ENCODE measurements at regions not wholly inside any gene's neighbourhood (a gene's known extent, or its start where the extent isn't known, plus 50 kb on each side); places are given as distances from the start of the nearest gene placed in this dataset.

- no peak for DNase-seq
Measured at GRCh38 chr12:125193376-125194152, 128.3 kb downstream of the AACS start.

- no peak for DNase-seq
Measured at GRCh38 chr12:125194163-125194773, 129.0 kb downstream of the AACS start.

- DNase-seq = no peak
Measured at GRCh38 chr12:125194987-125195386, 129.8 kb downstream of the AACS start.

GRCh38 chr12:125197326-125197725 lies 132.1 kb downstream of the AACS start:
- no peak for DNase-seq

GRCh38 chr12:125198652-125199051 lies 133.4 kb downstream of the AACS start:
- DNase-seq = no peak

GRCh38 chr12:125201090-125201489 lies 135.9 kb downstream of the AACS start:
- DNase-seq = no peak

- DNase-seq = no peak
Measured at GRCh38 chr12:125201940-125202339, 136.7 kb downstream of the AACS start.

- DNase-seq = no peak
Measured at GRCh38 chr12:125202421-125202820, 137.2 kb downstream of the AACS start.

- no peak for DNase-seq
Measured at GRCh38 chr12:125203145-125203765, 138.0 kb downstream of the AACS start.

- DNase-seq = no peak
Measured at GRCh38 chr12:125205386-125205785, 140.2 kb downstream of the AACS start.

- DNase-seq = no peak
Measured at GRCh38 chr12:125206711-125207110, 141.5 kb downstream of the AACS start.

- DNase-seq = no peak
Measured at GRCh38 chr12:125208334-125208733, 143.1 kb downstream of the AACS start.

GRCh38 chr12:125208942-125209341 lies 143.7 kb downstream of the AACS start:
- DNase-seq = no peak

- DNase-seq = no peak
Measured at GRCh38 chr12:125210104-125210755, 145.0 kb downstream of the AACS start.

GRCh38 chr12:125211464-125211863 lies 146.2 kb downstream of the AACS start:
- no peak for DNase-seq

- DNase-seq = no peak
Measured at GRCh38 chr12:125214289-125214688, 149.1 kb downstream of the AACS start.

GRCh38 chr12:125216756-125217155 lies 151.5 kb downstream of the AACS start:
- DNase-seq = no peak

GRCh38 chr12:125217308-125217707 lies 152.1 kb downstream of the AACS start:
- no peak for DNase-seq

- no peak for DNase-seq
Measured at GRCh38 chr12:125218952-125219351, 153.7 kb downstream of the AACS start.

GRCh38 chr12:125220404-125221273 lies 155.4 kb downstream of the AACS start:
- DNase-seq = no peak

- DNase-seq = no peak
Measured at GRCh38 chr12:125221602-125222001, 156.4 kb downstream of the AACS start.

GRCh38 chr12:125222876-125223275 lies 157.6 kb downstream of the AACS start:
- DNase-seq = no peak

- no peak for DNase-seq
Measured at GRCh38 chr12:125225641-125226040, 160.4 kb downstream of the AACS start.

Data from NCI-H2107 (cell line).